GM12872 (cell line): ENCODE measurements at regions not wholly inside any gene's neighbourhood (a gene's known extent, or its start where the extent isn't known, plus 50 kb on each side); places are given as distances from the start of the nearest gene placed in this dataset.

Experiments
- TF ChIP-seq, protein P1 (sequence below): IDR thresholded peaks from 3 replicates; pipeline ENCODE4 v1.5.1; 2011; ENCODE audit warnings: low read depth, mild to moderate bottlenecking, low read length, moderate library complexity; ENCODE audit not compliant: insufficient read depth

DNA sequence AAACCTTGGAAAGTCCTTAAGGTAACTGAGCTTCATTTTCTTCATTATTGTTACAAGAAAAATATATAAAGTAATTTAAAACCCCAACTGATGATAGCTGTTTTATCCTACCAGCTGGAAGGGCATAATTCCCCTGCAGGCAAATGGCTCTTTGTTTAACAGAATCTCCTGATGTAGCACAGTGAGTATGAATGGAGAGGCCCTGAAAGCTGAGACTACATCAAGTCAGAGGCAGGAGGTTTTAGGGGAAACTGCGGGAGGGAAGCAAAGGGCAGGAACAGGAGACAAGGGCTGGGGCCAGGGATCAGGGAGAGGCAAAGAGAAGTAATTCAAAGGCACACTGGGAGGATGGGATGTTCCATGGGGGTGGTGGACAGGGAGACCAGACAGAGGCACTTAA, 119.0 kb upstream of the LRFN2 start:
- TF ChIP-seq, protein P1, sequence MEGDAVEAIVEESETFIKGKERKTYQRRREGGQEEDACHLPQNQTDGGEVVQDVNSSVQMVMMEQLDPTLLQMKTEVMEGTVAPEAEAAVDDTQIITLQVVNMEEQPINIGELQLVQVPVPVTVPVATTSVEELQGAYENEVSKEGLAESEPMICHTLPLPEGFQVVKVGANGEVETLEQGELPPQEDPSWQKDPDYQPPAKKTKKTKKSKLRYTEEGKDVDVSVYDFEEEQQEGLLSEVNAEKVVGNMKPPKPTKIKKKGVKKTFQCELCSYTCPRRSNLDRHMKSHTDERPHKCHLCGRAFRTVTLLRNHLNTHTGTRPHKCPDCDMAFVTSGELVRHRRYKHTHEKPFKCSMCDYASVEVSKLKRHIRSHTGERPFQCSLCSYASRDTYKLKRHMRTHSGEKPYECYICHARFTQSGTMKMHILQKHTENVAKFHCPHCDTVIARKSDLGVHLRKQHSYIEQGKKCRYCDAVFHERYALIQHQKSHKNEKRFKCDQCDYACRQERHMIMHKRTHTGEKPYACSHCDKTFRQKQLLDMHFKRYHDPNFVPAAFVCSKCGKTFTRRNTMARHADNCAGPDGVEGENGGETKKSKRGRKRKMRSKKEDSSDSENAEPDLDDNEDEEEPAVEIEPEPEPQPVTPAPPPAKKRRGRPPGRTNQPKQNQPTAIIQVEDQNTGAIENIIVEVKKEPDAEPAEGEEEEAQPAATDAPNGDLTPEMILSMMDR, result no peak

DNA sequence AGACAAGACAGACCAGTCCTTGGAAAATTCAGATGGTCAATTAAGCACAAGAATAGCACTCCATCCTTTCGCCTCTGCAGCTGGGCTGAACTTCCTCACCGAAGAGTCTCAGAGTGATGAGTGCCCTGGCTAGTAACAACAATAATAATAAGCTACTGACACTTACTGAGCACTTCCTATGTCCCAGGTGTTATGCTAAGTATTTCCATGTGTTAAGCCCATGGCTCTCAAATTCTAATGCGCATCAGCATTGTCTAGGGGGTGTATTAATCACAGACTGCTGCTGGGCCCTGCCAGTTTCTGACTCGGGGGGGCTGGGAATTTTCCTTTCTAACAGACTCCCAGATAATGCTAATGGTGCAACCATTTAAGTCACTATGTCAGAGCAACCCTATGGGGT, 118.2 kb upstream of the LRFN2 start:
- TF ChIP-seq, protein P1, result no peak

DNA sequence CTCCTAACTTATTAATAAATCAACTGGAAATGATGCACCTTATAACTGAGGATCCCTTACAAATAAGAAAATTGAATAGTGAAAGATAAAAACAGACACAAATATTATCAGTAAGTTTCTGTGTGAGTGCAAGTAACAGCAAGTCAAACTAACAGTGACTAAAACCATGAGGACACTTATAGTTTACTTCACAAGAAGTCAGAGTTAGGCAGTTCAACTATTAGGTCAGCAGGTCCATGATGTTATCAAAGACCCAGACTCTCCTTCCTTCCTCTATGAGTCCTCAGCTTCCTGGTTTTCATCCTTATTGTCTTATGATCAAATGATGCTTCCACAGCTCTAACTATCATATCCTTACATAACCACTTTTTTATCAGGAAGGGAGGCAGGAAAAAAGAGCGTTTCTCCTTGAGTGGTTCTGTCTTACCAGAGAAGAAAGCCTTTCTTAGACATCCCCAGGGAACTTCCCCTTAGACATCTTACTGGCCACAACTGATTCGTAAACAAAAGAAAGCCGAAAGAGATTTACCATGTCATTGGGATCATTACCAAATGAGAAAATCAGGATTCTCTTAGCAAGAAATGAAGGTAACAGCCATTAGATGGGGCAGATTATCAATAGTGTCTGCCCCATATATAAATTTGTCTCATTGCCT, 114.3 kb upstream of the LRFN2 start:
- TF ChIP-seq, protein P1, result no peak

DNA sequence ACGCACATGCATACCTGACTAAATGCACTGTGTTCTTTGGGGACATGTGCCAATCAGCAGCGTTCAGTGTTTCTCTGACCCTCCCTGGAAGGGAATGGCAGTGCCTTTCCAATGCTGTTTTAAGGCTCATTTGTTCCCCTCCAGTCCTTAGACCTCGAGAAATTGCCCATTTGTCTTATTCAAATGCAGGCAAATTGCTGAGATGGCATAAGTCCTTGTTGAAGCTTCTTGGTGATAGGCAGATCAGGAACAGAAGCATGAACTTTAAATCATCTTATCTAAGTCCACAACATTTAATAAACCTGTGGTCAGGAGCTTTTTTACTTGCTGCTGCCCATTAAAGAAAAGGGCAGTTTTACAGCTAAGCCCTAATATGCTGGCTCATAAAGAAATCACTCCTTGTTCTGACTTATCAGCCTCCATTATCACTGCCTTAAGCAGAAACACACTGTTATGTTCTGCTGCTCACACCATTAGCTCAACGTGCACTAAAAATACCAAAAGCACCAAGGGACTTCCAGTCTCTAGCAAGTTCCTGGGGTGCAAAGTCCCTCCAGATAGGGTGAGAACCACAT, 112.9 kb upstream of the LRFN2 start:
- TF ChIP-seq, protein P1, result no peak

DNA sequence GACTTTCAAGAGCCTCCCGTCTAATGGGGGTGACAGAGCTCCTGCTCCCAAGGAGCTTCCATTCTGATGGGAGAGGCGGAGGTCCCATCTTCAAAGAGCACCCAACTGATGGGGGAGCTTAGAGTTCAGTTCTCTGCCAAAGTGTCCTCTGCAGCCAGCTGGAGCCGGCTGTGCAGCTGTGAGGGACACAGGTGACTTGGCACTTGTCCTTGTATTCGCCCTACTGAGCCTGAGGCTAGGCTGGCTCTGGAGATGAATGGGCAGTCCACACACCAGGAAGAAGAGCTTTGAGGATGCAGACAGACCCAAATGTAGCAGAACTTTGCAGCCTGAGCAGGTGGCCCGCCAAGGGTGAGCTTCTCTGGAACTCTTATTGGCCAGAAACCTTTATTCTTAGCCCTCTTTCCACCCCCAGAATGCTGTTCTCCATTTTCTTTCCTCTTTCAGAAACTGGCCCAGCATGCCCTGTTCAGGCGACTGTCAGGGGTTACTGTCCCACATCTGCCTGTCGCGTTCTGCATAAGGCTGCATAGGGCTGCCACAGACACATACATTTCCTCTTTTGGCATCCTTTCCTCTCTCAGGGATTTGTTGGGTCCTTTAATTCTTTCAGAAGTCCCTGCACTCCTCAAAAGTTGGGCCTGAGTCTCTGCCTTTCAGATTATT, 108.7 kb upstream of the LRFN2 start:
- TF ChIP-seq, protein P1, result no peak

DNA sequence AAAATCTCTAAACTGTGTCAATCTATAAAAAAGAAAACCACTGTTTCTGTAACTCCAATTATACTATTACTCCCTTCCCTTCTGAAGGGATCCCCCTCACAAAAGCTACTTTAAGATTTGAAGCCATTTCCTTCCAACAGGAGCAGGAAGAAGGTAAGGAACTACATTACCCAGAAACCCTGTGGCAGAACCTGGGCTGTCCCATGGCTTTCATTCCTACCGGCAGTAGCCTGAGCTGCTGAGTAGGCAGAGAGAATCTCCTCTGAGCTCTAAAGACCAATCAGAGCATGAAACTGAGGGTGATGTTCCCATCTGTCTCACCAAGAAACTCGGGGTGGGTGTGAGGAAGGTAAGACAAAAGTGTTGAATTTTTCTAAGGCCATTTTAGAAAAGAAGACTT, 108.0 kb upstream of the LRFN2 start:
- TF ChIP-seq, protein P1, result no peak

DNA sequence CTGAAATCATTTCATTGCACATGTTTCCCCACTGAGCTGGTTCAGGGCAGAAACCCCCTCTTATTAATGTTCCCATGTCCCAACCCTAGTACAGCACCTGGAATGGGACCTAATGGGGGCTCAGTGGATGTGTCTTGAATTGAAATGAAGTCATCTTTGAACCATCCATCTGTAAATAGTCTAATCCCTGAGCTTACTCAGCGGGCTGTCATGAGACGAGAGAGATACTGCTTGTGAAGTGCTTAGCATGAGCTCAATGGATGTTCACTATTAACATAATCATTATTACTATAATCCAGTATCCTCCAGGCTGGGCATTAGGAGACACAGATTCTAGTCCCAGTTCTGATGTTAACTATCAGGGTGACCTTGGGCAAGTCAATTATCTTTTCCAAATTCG, 106.6 kb upstream of the LRFN2 start:
- TF ChIP-seq, protein P1, result no peak
